Amniotic epithelial cell (primary cell): ENCODE measurements at regions not wholly inside any gene's neighbourhood (a gene's known extent, or its start where the extent isn't known, plus 50 kb on each side); places are given as distances from the start of the nearest gene placed in this dataset.
"Not testable (repeated sequence)": the region's sequence is repeated elsewhere in the genome, so short reads cannot be mapped to it uniquely, and the experiment has no call there.

Experiments used
- DNase-seq: peaks from one replicate; pipeline ENCODE4 v3.0.0-alpha.2; 2010; ENCODE audit warnings: low read depth

- DNase-seq, result no peak
Measured at GRCh38 chr19:28075229-28075628, 1137.7 kb downstream of the UQCRFS1 start.

GRCh38 chr19:28074773-28075172 is 1138.2 kb downstream of the UQCRFS1 start:
- DNase-seq, result no peak

- no peak for DNase-seq
Measured at GRCh38 chr19:28067882-28068281, 1145.1 kb downstream of the UQCRFS1 start.

GRCh38 chr19:28066988-28067387 is 1146.0 kb downstream of the UQCRFS1 start:
- no peak for DNase-seq

- no peak for DNase-seq
Measured at GRCh38 chr19:28066161-28066560, 1146.8 kb downstream of the UQCRFS1 start.

- no peak for DNase-seq
Measured at GRCh38 chr19:28065026-28065425, 1147.9 kb downstream of the UQCRFS1 start.

- no peak for DNase-seq
Measured at GRCh38 chr19:28063702-28064101, 1149.2 kb downstream of the UQCRFS1 start.

- DNase-seq, result no peak
Measured at GRCh38 chr19:28061111-28061510, 1151.8 kb downstream of the UQCRFS1 start.

- not testable (repeated sequence) for DNase-seq
Measured at GRCh38 chr19:28057026-28057425, 1155.9 kb downstream of the UQCRFS1 start.

- DNase-seq, result no peak
Measured at GRCh38 chr19:28051047-28051446, 1161.9 kb downstream of the UQCRFS1 start.

- no peak for DNase-seq
Measured at GRCh38 chr19:28049875-28050274, 1163.1 kb downstream of the UQCRFS1 start.

- no peak for DNase-seq
Measured at GRCh38 chr19:28046932-28047331, 1166.0 kb downstream of the UQCRFS1 start.

GRCh38 chr19:28045621-28046020 is 1167.3 kb downstream of the UQCRFS1 start:
- no peak for DNase-seq

GRCh38 chr19:28044477-28044876 is 1168.5 kb downstream of the UQCRFS1 start:
- no peak for DNase-seq

- no peak for DNase-seq
Measured at GRCh38 chr19:28042516-28042915, 1170.4 kb downstream of the UQCRFS1 start.

- no peak for DNase-seq
Measured at GRCh38 chr19:28039677-28040381, 1173.1 kb downstream of the UQCRFS1 start.

GRCh38 chr19:28037186-28037585 is 1175.8 kb downstream of the UQCRFS1 start:
- DNase-seq, result no peak

- no peak for DNase-seq
Measured at GRCh38 chr19:28036486-28036885, 1176.5 kb downstream of the UQCRFS1 start.

- DNase-seq, result no peak
Measured at GRCh38 chr19:28034936-28035335, 1178.0 kb downstream of the UQCRFS1 start.

- no peak for DNase-seq
Measured at GRCh38 chr19:28028881-28029444, 1184.0 kb downstream of the UQCRFS1 start.

- no peak for DNase-seq
Measured at GRCh38 chr19:28027116-28027515, 1185.8 kb downstream of the UQCRFS1 start.

- DNase-seq, result no peak
Measured at GRCh38 chr19:28026636-28027035, 1186.3 kb downstream of the UQCRFS1 start.

- DNase-seq, result no peak
Measured at GRCh38 chr19:28024920-28025319, 1188.0 kb downstream of the UQCRFS1 start.

GRCh38 chr19:28023064-28023463 is 1189.9 kb downstream of the UQCRFS1 start:
- DNase-seq, result no peak
